DOHH2 (cell line): ENCODE measurements at regions not wholly inside any gene's neighbourhood (a gene's known extent, or its start where the extent isn't known, plus 50 kb on each side); places are given as distances from the start of the nearest gene placed in this dataset.

Experiments used
- H3F3A ChIP-seq: fragments of 200-600 bp; sonication (generic), shearing (Covaris generic); 2 replicates; pipeline ENCODE4 v1.6.0; 2016; ENCODE audit warnings: antibody characterized with exemption, mild to moderate bottlenecking; ENCODE audit not compliant: control insufficient read depth, insufficient read depth
- H3K27ac ChIP-seq: fragments of 200-600 bp; sonication (generic); 2 replicates; pipeline ENCODE4 v1.5.1; 2014; ENCODE audit warnings: low read depth, mild to moderate bottlenecking, low read length, moderate library complexity
- H3K27me3 ChIP-seq: fragments of 200-600 bp; sonication (generic); 2 replicates; pipeline ENCODE4 v1.6.1; 2014; ENCODE audit warnings: mild to moderate bottlenecking, low read length, mixed read lengths; ENCODE audit not compliant: control insufficient read depth
- H3K36me3 ChIP-seq: fragments of 200-600 bp; sonication (generic); 2 replicates; pipeline ENCODE4 v1.6.1; 2014; ENCODE audit warnings: mild to moderate bottlenecking, low read length, moderate library complexity, mixed read lengths; ENCODE audit not compliant: control insufficient read depth
- H3K4me1 ChIP-seq: fragments of 200-600 bp; sonication (generic); 2 replicates; pipeline ENCODE4 v1.6.1; 2014; ENCODE audit warnings: mild to moderate bottlenecking, low read length, mixed read lengths; ENCODE audit not compliant: control insufficient read depth
- H3K4me2 ChIP-seq: fragments of 200-600 bp; sonication (generic); 2 replicates; pipeline ENCODE4 v1.6.0; 2014; ENCODE audit warnings: mild to moderate bottlenecking, low read length, moderate library complexity
- H3K4me3 ChIP-seq: fragments of 200-600 bp; sonication (generic); 2 replicates; pipeline ENCODE4 v1.5.1; 2014; ENCODE audit warnings: mild to moderate bottlenecking, low read length, mixed read lengths
- H3K79me2 ChIP-seq: fragments of 200-600 bp; sonication (generic); 2 replicates; pipeline ENCODE4 v1.6.1; 2014; ENCODE audit warnings: mild to moderate bottlenecking, low read length, mixed read lengths; ENCODE audit not compliant: control insufficient read depth
- H3K9me2 ChIP-seq: fragments of 200-600 bp; sonication (generic); replicated peaks from 2 replicates; pipeline ENCODE4 v1.6.1; 2014; ENCODE audit warnings: mild to moderate bottlenecking, low read length, mixed read lengths; ENCODE audit not compliant: control insufficient read depth
- H3K9me3 ChIP-seq: fragments of 200-600 bp; sonication (generic); 2 replicates; pipeline ENCODE4 v1.6.1; 2014; ENCODE audit warnings: antibody characterized with exemption, low read length, mixed read lengths; ENCODE audit not compliant: control insufficient read depth, insufficient read depth
- H4K20me1 ChIP-seq: fragments of 200-600 bp; sonication (generic); 2 replicates; pipeline ENCODE4 v1.6.0; 2014; ENCODE audit warnings: low read depth, mild to moderate bottlenecking, antibody characterized with exemption, low read length, moderate library complexity; ENCODE audit not compliant: control insufficient read depth, insufficient read depth
- CTCF ChIP-seq: fragments of 200-600 bp; sonication (generic); IDR thresholded peaks from one replicate; pipeline ENCODE4 v1.5.1; 2014; ENCODE audit warnings: antibody characterized with exemption, mild to moderate bottlenecking, low read depth, low read length; ENCODE audit not compliant: poor library complexity, severe bottlenecking
- EZH2phosphoT487 ChIP-seq: fragments of 200-600 bp; sonication (generic); IDR thresholded peaks from 2 replicates; pipeline ENCODE4 v1.6.1; 2017; ENCODE audit warnings: borderline replicate concordance, mild to moderate bottlenecking, antibody characterized with exemption, low read length, moderate library complexity, mixed read lengths

- TF ChIP-seq EZH2phosphoT487 (no peak), CTCF (no peak)
- Histone ChIP-seq H3K27ac (no peak overlapping the region), H3K4me2 (no peak overlapping the region), H4K20me1 (no peaks in the 10 kb centered on the region), H3K9me2 (no peaks in the 10 kb centered on the region), H3F3A (no peaks in the 10 kb centered on the region), H3K79me2 (no peaks in the 10 kb centered on the region), H3K9me3 (no peaks in the 10 kb centered on the region), H3K36me3 (no peaks in the 10 kb centered on the region), H3K4me3 (no peak overlapping the region), H3K4me1 (no peaks in the 10 kb centered on the region), H3K27me3 (no peaks in the 10 kb centered on the region)
Observed at GRCh38 chr1:10890491-10891071, 94.1 kb upstream of the CASZ1 start.

- Histone ChIP-seq H3K9me3 (no peaks in the 10 kb centered on the region), H3K4me1 (no peaks in the 10 kb centered on the region), H3F3A (no peaks in the 10 kb centered on the region), H3K9me2 (no peaks in the 10 kb centered on the region), H3K36me3 (no peaks in the 10 kb centered on the region), H3K27me3 (no peaks in the 10 kb centered on the region), H4K20me1 (no peaks in the 10 kb centered on the region), H3K79me2 (no peaks in the 10 kb centered on the region), H3K4me3 (no peak overlapping the region), H3K4me2 (no peak overlapping the region), H3K27ac (no peak overlapping the region)
- TF ChIP-seq CTCF (no peak), EZH2phosphoT487 (no peak)
Observed at GRCh38 chr1:10891091-10891490, 94.6 kb upstream of the CASZ1 start.

GRCh38 chr1:10892138-10893065 lies 96.0 kb upstream of the CASZ1 start:
- Histone ChIP-seq H3K4me2 (no peak overlapping the region), H3K4me3 (no peak overlapping the region), H3F3A (no peaks in the 10 kb centered on the region), H3K9me3 (no peaks in the 10 kb centered on the region), H3K4me1 (no peaks in the 10 kb centered on the region), H3K9me2 (no peaks in the 10 kb centered on the region), H3K79me2 (no peaks in the 10 kb centered on the region), H4K20me1 (no peaks in the 10 kb centered on the region), H3K27ac (no peak overlapping the region), H3K27me3 (peaks cover 3% of the 10 kb centered on the region; the same call in 1 of the 2 replicates), H3K36me3 (no peaks in the 10 kb centered on the region)
- TF ChIP-seq CTCF (no peak), EZH2phosphoT487 (no peak)
